ENCODE measurements at regions not wholly inside any gene's neighbourhood (a gene's known extent, or its start where the extent isn't known, plus 50 kb on each side); places are given as distances from the start of the nearest gene placed in this dataset.

GRCh38 chr16:56097306-56097705 lies 94.0 kb upstream of the GNAO1 start:
- TF ChIP-seq CTCF (IDR thresholded peaks at IDR 0.05; ENCODE audit: low read depth, low read length): no peak
- no peak for TF ChIP-seq EZH2phosphoT487 (IDR thresholded peaks at IDR 0.05; ENCODE audit: low read depth)
